Stomach (tissue), 4 donors: ENCODE measurements at regions not wholly inside any gene's neighbourhood (a gene's known extent, or its start where the extent isn't known, plus 50 kb on each side); places are given as distances from the start of the nearest gene placed in this dataset.

ENCODE experiments used
- CTCF ChIP-seq, 7 experiments: fragments of 450-650 bp in 4 of 7; fragments of 200-600 bp in 3 of 7; sonication (generic) in 3 of 7; IDR thresholded peaks; one replicate each; pipeline ENCODE4 v1.5.1; 2016 to 2019; ENCODE audit warnings: antibody characterized with exemption in 7 of 7, control low read depth in 2 of 7, mild to moderate bottlenecking in 1 of 7
- EP300 ChIP-seq: sonication (generic); formaldehyde crosslinking; IDR thresholded peaks from one replicate; pipeline ENCODE4 v1.6.1; 2017; ENCODE audit warnings: antibody characterized with exemption

- TF ChIP-seq CTCF (IDR thresholded peaks at IDR 0.05) (no peak), EP300 (no peak)
Observed at GRCh38 chr6:841569-841968, 148.6 kb upstream of the EXOC2 start.
